ENCODE measurements at regions not wholly inside any gene's neighbourhood (a gene's known extent, or its start where the extent isn't known, plus 50 kb on each side); places are given as distances from the start of the nearest gene placed in this dataset.

DNA sequence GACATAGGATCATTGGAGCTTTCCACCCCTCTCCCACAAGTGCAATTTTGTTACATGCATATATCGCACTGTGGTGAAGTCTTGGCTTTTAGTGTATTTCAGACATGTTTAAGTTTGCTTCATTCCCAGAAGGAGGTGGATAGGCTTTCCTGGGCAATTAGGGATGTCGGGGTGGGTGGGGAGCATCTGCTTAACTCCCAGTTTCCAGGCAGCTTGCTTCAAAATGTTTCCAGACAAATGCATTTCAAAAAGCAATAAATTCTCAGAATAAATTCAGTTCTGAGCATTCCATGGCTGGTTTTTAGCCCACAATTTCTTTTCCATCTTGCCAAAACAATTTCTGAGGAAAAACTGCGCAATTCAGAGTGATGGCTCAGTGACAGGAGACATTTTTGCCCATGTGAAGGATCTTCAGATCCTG, 227.7 kb upstream of the ZPLD1 start:
- H2BK120ac ChIP-seq (ENCODE audit: low read depth, low read length): no peak overlapping the region
- no peak overlapping the region for H3K4ac ChIP-seq (ENCODE audit: low read length)
- H2BK5ac ChIP-seq (ENCODE audit: low read length): no peak overlapping the region
- H3K79me1 ChIP-seq (ENCODE audit: low read depth, low read length): no peaks in the 10 kb centered on the region
- H3K9me3 ChIP-seq (replicated peaks in 1 of 2; ENCODE audit: control insufficient read depth in 2 of 2, insufficient read depth in 1 of 2, low read depth in 1 of 2, low read length in 2 of 2): no peaks in the 10 kb centered on the region
- H4K8ac ChIP-seq (ENCODE audit: low read depth, low read length): no peak overlapping the region
- H3K27ac ChIP-seq (replicated peaks; ENCODE audit: low read length): no peak overlapping the region
- H2BK15ac ChIP-seq (ENCODE audit: low read length): no peak overlapping the region
- no peak overlapping the region for H2AFZ ChIP-seq (ENCODE audit: low read length)
- no peak overlapping the region for H2AK5ac ChIP-seq (ENCODE audit: low read depth, low read length)
- no peak overlapping the region for H3K9ac ChIP-seq (ENCODE audit: low read depth, low read length, poor library complexity)
- H3K18ac ChIP-seq (ENCODE audit: low read length): no peak overlapping the region
- no CpG with 5 or more reads among the region's 3 CpGs for WGBS, 2 donors (ENCODE audit: extremely low coverage in 2 of 2, insufficient read length in 2 of 2, insufficient replicate concordance in 1 of 2)
- H3K23ac ChIP-seq (ENCODE audit: low read depth, low read length, poor library complexity): no peak overlapping the region
- no peaks in the 10 kb centered on the region for H3K4me1 ChIP-seq (ENCODE audit: control insufficient read depth in 2 of 2, insufficient read depth in 1 of 2, low read depth in 1 of 2, low read length in 2 of 2)
- H3K36me3 ChIP-seq (replicated peaks in 1 of 2; ENCODE audit: control insufficient read depth in 2 of 2, insufficient read depth in 2 of 2, low read length in 2 of 2): no peaks in the 10 kb centered on the region
- no peak overlapping the region for H3K14ac ChIP-seq (ENCODE audit: low read length)
- H3K4me3 ChIP-seq (ENCODE audit: low read length in 2 of 2): no peak overlapping the region
- H3K4me2 ChIP-seq (ENCODE audit: insufficient read depth, low read length, poor library complexity, severe bottlenecking): no peak overlapping the region
- no peak for DNase-seq (ENCODE audit: low spot score)
- no peaks in the 10 kb centered on the region for H3K27me3 ChIP-seq (ENCODE audit: control insufficient read depth in 3 of 3, insufficient read depth in 3 of 3, low read depth in 1 of 3, low read length in 3 of 3)
- no peak overlapping the region for H4K91ac ChIP-seq (ENCODE audit: low read depth, low read length, poor library complexity)
- peak overlapping the region; percentile 65 for H2BK12ac ChIP-seq (ENCODE audit: low read length)

DNA sequence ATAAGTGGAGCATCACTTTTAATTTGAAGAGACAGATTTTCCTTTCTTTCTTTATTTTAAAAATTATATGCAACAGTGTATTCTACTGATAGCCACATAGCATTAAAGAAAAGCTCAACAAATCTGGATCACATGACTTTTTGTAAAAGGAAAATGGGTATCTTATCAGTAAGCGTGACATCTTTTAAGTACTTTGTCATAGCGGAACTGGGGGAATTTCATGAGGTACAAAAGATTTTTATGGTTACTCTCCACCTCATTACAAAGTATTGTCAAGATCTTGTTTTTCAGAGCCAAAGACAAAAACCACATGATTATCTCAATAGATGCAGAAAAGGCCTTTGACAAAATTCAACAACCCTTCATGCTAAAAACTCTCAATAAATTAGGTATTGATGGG, 219.6 kb upstream of the ZPLD1 start:
- no peaks in the 10 kb centered on the region for H3K36me3 ChIP-seq (replicated peaks in 1 of 2; ENCODE audit: control insufficient read depth in 2 of 2, insufficient read depth in 2 of 2, low read length in 2 of 2)
- no peaks in the 10 kb centered on the region for H3K27me3 ChIP-seq (ENCODE audit: control insufficient read depth in 3 of 3, insufficient read depth in 3 of 3, low read depth in 1 of 3, low read length in 3 of 3)
- H3K4me3 ChIP-seq (ENCODE audit: low read length in 2 of 2): no peak overlapping the region
- no peak overlapping the region for H3K4me2 ChIP-seq (ENCODE audit: insufficient read depth, low read length, poor library complexity, severe bottlenecking)
- no peaks in the 10 kb centered on the region for H3K79me1 ChIP-seq (ENCODE audit: low read depth, low read length)
- H2BK12ac ChIP-seq (ENCODE audit: low read length): no peak overlapping the region
- no peaks in the 10 kb centered on the region for H3K9me3 ChIP-seq (replicated peaks in 1 of 2; ENCODE audit: control insufficient read depth in 2 of 2, insufficient read depth in 1 of 2, low read depth in 1 of 2, low read length in 2 of 2)
- H3K4ac ChIP-seq (ENCODE audit: low read length): no peak overlapping the region
- H3K27ac ChIP-seq (replicated peaks; ENCODE audit: low read length): no peak overlapping the region
- H3K4me1 ChIP-seq (ENCODE audit: control insufficient read depth in 2 of 2, insufficient read depth in 1 of 2, low read depth in 1 of 2, low read length in 2 of 2): no peaks in the 10 kb centered on the region
- no peak overlapping the region for H2AK5ac ChIP-seq (ENCODE audit: low read depth, low read length)
- H3K9ac ChIP-seq (ENCODE audit: low read depth, low read length, poor library complexity): no peak overlapping the region
- no peak overlapping the region for H2BK120ac ChIP-seq (ENCODE audit: low read depth, low read length)
- no peak overlapping the region for H4K8ac ChIP-seq (ENCODE audit: low read depth, low read length)
- no peak overlapping the region for H3K14ac ChIP-seq (ENCODE audit: low read length)
- no peak overlapping the region for H4K91ac ChIP-seq (ENCODE audit: low read depth, low read length, poor library complexity)
- no CpG with 5 or more reads among the region's 2 CpGs for WGBS, 2 donors (ENCODE audit: extremely low coverage in 2 of 2, insufficient read length in 2 of 2, insufficient replicate concordance in 1 of 2)
- no peak overlapping the region for H2BK15ac ChIP-seq (ENCODE audit: low read length)
- no peak overlapping the region for H3K23ac ChIP-seq (ENCODE audit: low read depth, low read length, poor library complexity)
- no peak for DNase-seq (ENCODE audit: low spot score)
- no peak overlapping the region for H2AFZ ChIP-seq (ENCODE audit: low read length)
- no peak overlapping the region for H2BK5ac ChIP-seq (ENCODE audit: low read length)
- no peak overlapping the region for H3K18ac ChIP-seq (ENCODE audit: low read length)

DNA sequence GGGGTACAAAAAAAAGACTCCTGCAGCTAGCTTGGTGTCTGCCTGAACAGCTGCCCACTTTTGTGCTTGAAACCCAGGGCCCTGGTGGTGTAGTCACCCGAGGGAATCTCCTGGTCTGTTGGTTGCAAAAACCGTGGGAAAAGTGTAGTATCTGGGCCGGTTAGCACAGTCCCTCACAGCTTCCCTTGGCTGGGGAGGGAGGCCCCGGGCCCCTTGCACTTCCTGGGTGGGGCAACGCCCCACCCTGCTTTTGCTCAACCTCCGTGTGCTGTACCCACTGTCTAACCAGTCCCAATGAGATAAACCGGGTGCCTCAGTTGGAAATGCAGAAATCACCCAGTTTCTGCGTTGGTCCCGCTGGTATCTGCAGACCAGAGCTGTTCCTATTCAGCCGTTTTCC, 211.7 kb upstream of the ZPLD1 start:
- H2BK15ac ChIP-seq (ENCODE audit: low read length): no peak overlapping the region
- H3K4ac ChIP-seq (ENCODE audit: low read length): no peak overlapping the region
- no peak overlapping the region for H2BK120ac ChIP-seq (ENCODE audit: low read depth, low read length)
- H3K4me2 ChIP-seq (ENCODE audit: insufficient read depth, low read length, poor library complexity, severe bottlenecking): no peak overlapping the region
- no peak overlapping the region for H3K27ac ChIP-seq (replicated peaks; ENCODE audit: low read length)
- H3K4me1 ChIP-seq (ENCODE audit: control insufficient read depth in 2 of 2, insufficient read depth in 1 of 2, low read depth in 1 of 2, low read length in 2 of 2): no peaks in the 10 kb centered on the region
- no peak overlapping the region for H3K23ac ChIP-seq (ENCODE audit: low read depth, low read length, poor library complexity)
- H3K27me3 ChIP-seq (ENCODE audit: control insufficient read depth in 3 of 3, insufficient read depth in 3 of 3, low read depth in 1 of 3, low read length in 3 of 3): no peaks in the 10 kb centered on the region
- no peak overlapping the region for H3K14ac ChIP-seq (ENCODE audit: low read length)
- no peak overlapping the region for H4K8ac ChIP-seq (ENCODE audit: low read depth, low read length)
- H4K91ac ChIP-seq (ENCODE audit: low read depth, low read length, poor library complexity): no peak overlapping the region
- no peak overlapping the region for H2BK5ac ChIP-seq (ENCODE audit: low read length)
- H2BK12ac ChIP-seq (ENCODE audit: low read length): no peak overlapping the region
- H3K9ac ChIP-seq (ENCODE audit: low read depth, low read length, poor library complexity): no peak overlapping the region
- H3K79me1 ChIP-seq (ENCODE audit: low read depth, low read length): no peaks in the 10 kb centered on the region
- no peak for DNase-seq (ENCODE audit: low spot score)
- no peak overlapping the region for H2AK5ac ChIP-seq (ENCODE audit: low read depth, low read length)
- no peak overlapping the region for H2AFZ ChIP-seq (ENCODE audit: low read length)
- no peak overlapping the region for H3K4me3 ChIP-seq (ENCODE audit: low read length in 2 of 2)
- no peak overlapping the region for H3K18ac ChIP-seq (ENCODE audit: low read length)
- WGBS, 2 donors (ENCODE audit: extremely low coverage in 2 of 2, insufficient read length in 2 of 2, insufficient replicate concordance in 1 of 2): no CpG with 5 or more reads among the region's 10 CpGs
- no peaks in the 10 kb centered on the region for H3K36me3 ChIP-seq (replicated peaks in 1 of 2; ENCODE audit: control insufficient read depth in 2 of 2, insufficient read depth in 2 of 2, low read length in 2 of 2)
- no peaks in the 10 kb centered on the region for H3K9me3 ChIP-seq (replicated peaks in 1 of 2; ENCODE audit: control insufficient read depth in 2 of 2, insufficient read depth in 1 of 2, low read depth in 1 of 2, low read length in 2 of 2)

DNA sequence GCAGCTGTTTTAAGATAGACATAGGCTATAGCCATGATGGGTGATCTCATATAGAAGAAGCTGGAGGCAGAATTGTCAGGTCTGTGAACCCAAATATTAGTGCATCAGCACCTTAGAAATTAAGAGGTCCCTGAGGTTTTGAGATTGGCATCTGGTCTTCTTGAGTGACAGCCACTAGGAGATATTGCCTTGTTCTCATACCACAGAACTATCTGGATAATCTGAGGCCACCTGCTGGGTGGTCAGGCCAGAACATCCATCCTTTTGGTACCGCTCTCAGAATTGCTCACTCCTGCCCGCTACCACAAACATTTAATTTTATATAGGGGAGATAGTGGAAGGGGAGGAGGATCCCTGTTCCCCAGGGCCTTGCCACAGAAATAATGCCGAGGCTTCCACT, 210.6 kb upstream of the ZPLD1 start:
- WGBS, 2 donors (ENCODE audit: extremely low coverage in 2 of 2, insufficient read length in 2 of 2, insufficient replicate concordance in 1 of 2): no CpG with 5 or more reads among the region's 3 CpGs
- H2BK15ac ChIP-seq (ENCODE audit: low read length): no peak overlapping the region
- no peaks in the 10 kb centered on the region for H3K9me3 ChIP-seq (replicated peaks in 1 of 2; ENCODE audit: control insufficient read depth in 2 of 2, insufficient read depth in 1 of 2, low read depth in 1 of 2, low read length in 2 of 2)
- H3K4me2 ChIP-seq (ENCODE audit: insufficient read depth, low read length, poor library complexity, severe bottlenecking): no peak overlapping the region
- DNase-seq (ENCODE audit: low spot score): no peak
- no peak overlapping the region for H3K18ac ChIP-seq (ENCODE audit: low read length)
- no peak overlapping the region for H3K27ac ChIP-seq (replicated peaks; ENCODE audit: low read length)
- H4K91ac ChIP-seq (ENCODE audit: low read depth, low read length, poor library complexity): no peak overlapping the region
- no peak overlapping the region for H4K8ac ChIP-seq (ENCODE audit: low read depth, low read length)
- no peak overlapping the region for H3K4me3 ChIP-seq (ENCODE audit: low read length in 2 of 2)
- no peak overlapping the region for H2BK12ac ChIP-seq (ENCODE audit: low read length)
- no peaks in the 10 kb centered on the region for H3K79me1 ChIP-seq (ENCODE audit: low read depth, low read length)
- no peak overlapping the region for H3K23ac ChIP-seq (ENCODE audit: low read depth, low read length, poor library complexity)
- no peak overlapping the region for H3K14ac ChIP-seq (ENCODE audit: low read length)
- no peaks in the 10 kb centered on the region for H3K27me3 ChIP-seq (ENCODE audit: control insufficient read depth in 3 of 3, insufficient read depth in 3 of 3, low read depth in 1 of 3, low read length in 3 of 3)
- no peaks in the 10 kb centered on the region for H3K4me1 ChIP-seq (ENCODE audit: control insufficient read depth in 2 of 2, insufficient read depth in 1 of 2, low read depth in 1 of 2, low read length in 2 of 2)
- no peak overlapping the region for H3K9ac ChIP-seq (ENCODE audit: low read depth, low read length, poor library complexity)
- no peak overlapping the region for H2BK5ac ChIP-seq (ENCODE audit: low read length)
- H3K4ac ChIP-seq (ENCODE audit: low read length): no peak overlapping the region
- H2BK120ac ChIP-seq (ENCODE audit: low read depth, low read length): no peak overlapping the region
- H3K36me3 ChIP-seq (replicated peaks in 1 of 2; ENCODE audit: control insufficient read depth in 2 of 2, insufficient read depth in 2 of 2, low read length in 2 of 2): no peaks in the 10 kb centered on the region
- H2AFZ ChIP-seq (ENCODE audit: low read length): no peak overlapping the region
- H2AK5ac ChIP-seq (ENCODE audit: low read depth, low read length): no peak overlapping the region
